ENCODE measurements at regions not wholly inside any gene's neighbourhood (a gene's known extent, or its start where the extent isn't known, plus 50 kb on each side); places are given as distances from the start of the nearest gene placed in this dataset.

GRCh38 chr6:128740951-128741350 is 142.0 kb upstream of the LAMA2 start:
- H3K4me1 ChIP-seq = no peaks in the 10 kb centered on the region
- no peak for ATAC-seq

GRCh38 chr6:128739112-128739511 is 143.8 kb upstream of the LAMA2 start:
- intact Hi-C loops (cut with DNase I) = no loop called here
- H3K4me3 ChIP-seq = no peak overlapping the region
- ATAC-seq = no peak

More at GRCh38 chr6:128740951-128741350, 142.0 kb upstream of the LAMA2 start:
- Histone ChIP-seq H3K9me3 (no peaks in the 10 kb centered on the region), H3K27me3 (no peaks in the 10 kb centered on the region), H3K36me3 (no peaks in the 10 kb centered on the region), H3K4me3 (no peak overlapping the region), H3K27ac (no peak overlapping the region)
- TF ChIP-seq, protein P1, sequence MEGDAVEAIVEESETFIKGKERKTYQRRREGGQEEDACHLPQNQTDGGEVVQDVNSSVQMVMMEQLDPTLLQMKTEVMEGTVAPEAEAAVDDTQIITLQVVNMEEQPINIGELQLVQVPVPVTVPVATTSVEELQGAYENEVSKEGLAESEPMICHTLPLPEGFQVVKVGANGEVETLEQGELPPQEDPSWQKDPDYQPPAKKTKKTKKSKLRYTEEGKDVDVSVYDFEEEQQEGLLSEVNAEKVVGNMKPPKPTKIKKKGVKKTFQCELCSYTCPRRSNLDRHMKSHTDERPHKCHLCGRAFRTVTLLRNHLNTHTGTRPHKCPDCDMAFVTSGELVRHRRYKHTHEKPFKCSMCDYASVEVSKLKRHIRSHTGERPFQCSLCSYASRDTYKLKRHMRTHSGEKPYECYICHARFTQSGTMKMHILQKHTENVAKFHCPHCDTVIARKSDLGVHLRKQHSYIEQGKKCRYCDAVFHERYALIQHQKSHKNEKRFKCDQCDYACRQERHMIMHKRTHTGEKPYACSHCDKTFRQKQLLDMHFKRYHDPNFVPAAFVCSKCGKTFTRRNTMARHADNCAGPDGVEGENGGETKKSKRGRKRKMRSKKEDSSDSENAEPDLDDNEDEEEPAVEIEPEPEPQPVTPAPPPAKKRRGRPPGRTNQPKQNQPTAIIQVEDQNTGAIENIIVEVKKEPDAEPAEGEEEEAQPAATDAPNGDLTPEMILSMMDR (IDR thresholded peaks at IDR 0.05) = no peak
- no peak for DNase-seq
- intact Hi-C loops (cut with DNase I) = no loop called here

GRCh38 chr6:128738112-128738511 is 144.8 kb upstream of the LAMA2 start:
- no peak overlapping the region for H3K4me3 ChIP-seq
- no peak overlapping the region for H3K27ac ChIP-seq
- H3K36me3 ChIP-seq = no peaks in the 10 kb centered on the region
- H3K9me3 ChIP-seq = no peaks in the 10 kb centered on the region
- ATAC-seq = no peak
- intact Hi-C loops (cut with DNase I) = no loop called here
- no peaks in the 10 kb centered on the region for H3K27me3 ChIP-seq
- no peak for DNase-seq
- H3K4me1 ChIP-seq = no peaks in the 10 kb centered on the region
- TF ChIP-seq, protein P1 (IDR thresholded peaks at IDR 0.05) = no peak

More at GRCh38 chr6:128739112-128739511, 143.8 kb upstream of the LAMA2 start:
- Histone ChIP-seq H3K9me3 (no peaks in the 10 kb centered on the region), H3K27me3 (no peaks in the 10 kb centered on the region), H3K36me3 (no peaks in the 10 kb centered on the region), H3K27ac (no peak overlapping the region), H3K4me1 (no peaks in the 10 kb centered on the region)
- TF ChIP-seq, protein P1 (IDR thresholded peaks at IDR 0.05) = no peak
- no peak for DNase-seq

- no peaks in the 10 kb centered on the region for H3K27me3 ChIP-seq
- intact Hi-C loops (cut with DNase I) = no loop called here
- TF ChIP-seq, protein P1 (IDR thresholded peaks at IDR 0.05) = no peak
- no peak for DNase-seq
- H3K36me3 ChIP-seq = no peaks in the 10 kb centered on the region
- H3K9me3 ChIP-seq = no peaks in the 10 kb centered on the region
- no peak for ATAC-seq
- H3K27ac ChIP-seq = no peak overlapping the region
- H3K4me3 ChIP-seq = no peak overlapping the region
- H3K4me1 ChIP-seq = no peaks in the 10 kb centered on the region
Measured at GRCh38 chr6:128736780-128737179, 146.2 kb upstream of the LAMA2 start.

GRCh38 chr6:128731249-128732165 is 151.4 kb upstream of the LAMA2 start:
- Histone ChIP-seq H3K27ac (no peak overlapping the region), H3K9me3 (no peaks in the 10 kb centered on the region), H3K4me1 (no peaks in the 10 kb centered on the region), H3K27me3 (no peaks in the 10 kb centered on the region), H3K36me3 (no peaks in the 10 kb centered on the region), H3K4me3 (no peak overlapping the region)
- ATAC-seq = peak; percentile 78
- DNase-seq = peak in 2 of 4 donors; percentile 23 to 32
- TF ChIP-seq, protein P1 (IDR thresholded peaks at IDR 0.05) = peak; percentile 28 to 38
- intact Hi-C loops (cut with DNase I) = no loop called here

Measured in left lung (tissue), 4 donors.